ENCODE measurements at regions not wholly inside any gene's neighbourhood (a gene's known extent, or its start where the extent isn't known, plus 50 kb on each side); places are given as distances from the start of the nearest gene placed in this dataset.

DNA sequence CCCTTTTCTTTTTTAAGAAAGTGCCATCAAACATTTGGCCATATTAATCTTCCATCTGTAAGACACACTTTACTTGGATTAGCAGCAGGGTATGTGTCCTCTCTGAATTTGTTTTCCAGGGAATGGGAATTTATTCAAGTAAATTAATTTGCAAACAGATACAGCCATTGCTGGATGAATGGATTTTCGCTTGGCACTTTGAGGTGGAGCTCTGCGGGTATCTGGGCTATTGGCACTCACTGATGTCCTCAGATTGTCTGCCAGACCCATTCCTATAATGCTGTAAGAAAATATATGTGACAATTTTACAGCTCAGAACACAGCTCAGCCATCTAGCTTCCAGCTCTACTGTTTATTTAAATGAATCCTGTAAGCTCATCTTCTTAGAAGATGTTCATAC lies 201.2 kb upstream of the CDH20 start:
- intact Hi-C loops (cut with micrococcal nuclease; ENCODE audit: unreplicated experiment): no loop called here
- TF ChIP-seq, protein P1, sequence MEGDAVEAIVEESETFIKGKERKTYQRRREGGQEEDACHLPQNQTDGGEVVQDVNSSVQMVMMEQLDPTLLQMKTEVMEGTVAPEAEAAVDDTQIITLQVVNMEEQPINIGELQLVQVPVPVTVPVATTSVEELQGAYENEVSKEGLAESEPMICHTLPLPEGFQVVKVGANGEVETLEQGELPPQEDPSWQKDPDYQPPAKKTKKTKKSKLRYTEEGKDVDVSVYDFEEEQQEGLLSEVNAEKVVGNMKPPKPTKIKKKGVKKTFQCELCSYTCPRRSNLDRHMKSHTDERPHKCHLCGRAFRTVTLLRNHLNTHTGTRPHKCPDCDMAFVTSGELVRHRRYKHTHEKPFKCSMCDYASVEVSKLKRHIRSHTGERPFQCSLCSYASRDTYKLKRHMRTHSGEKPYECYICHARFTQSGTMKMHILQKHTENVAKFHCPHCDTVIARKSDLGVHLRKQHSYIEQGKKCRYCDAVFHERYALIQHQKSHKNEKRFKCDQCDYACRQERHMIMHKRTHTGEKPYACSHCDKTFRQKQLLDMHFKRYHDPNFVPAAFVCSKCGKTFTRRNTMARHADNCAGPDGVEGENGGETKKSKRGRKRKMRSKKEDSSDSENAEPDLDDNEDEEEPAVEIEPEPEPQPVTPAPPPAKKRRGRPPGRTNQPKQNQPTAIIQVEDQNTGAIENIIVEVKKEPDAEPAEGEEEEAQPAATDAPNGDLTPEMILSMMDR (conservative IDR thresholded peaks at IDR 0.05; ENCODE audit: low read length): no peak
- no peak for TF ChIP-seq EZH2phosphoT487 (IDR thresholded peaks at IDR 0.05; ENCODE audit: borderline replicate concordance, low read depth, low read length)
- Histone ChIP-seq H3K27ac (ENCODE audit: low read depth, low read length, poor library complexity, severe bottlenecking) (no peak overlapping the region), H4K20me1 (ENCODE audit: insufficient read depth, low read length) (no peaks in the 10 kb centered on the region), H3K9me2 (ENCODE audit: insufficient read depth, low read length) (no peaks in the 10 kb centered on the region), H3K9me3 (ENCODE audit: low read length) (no peaks in the 10 kb centered on the region), H3K4me3 (ENCODE audit: low read depth, low read length, poor library complexity, severe bottlenecking) (no peak overlapping the region), H3K79me2 (ENCODE audit: insufficient read depth, low read depth, low read length) (no peaks in the 10 kb centered on the region), H3K4me2 (ENCODE audit: low read length) (no peak overlapping the region), H3K4me1 (ENCODE audit: insufficient read depth, low read length, poor library complexity, severe bottlenecking) (no peaks in the 10 kb centered on the region), H3K36me3 (ENCODE audit: insufficient read depth, low read length) (no peaks in the 10 kb centered on the region), H2AFZ (ENCODE audit: low read length) (no peak overlapping the region)
- POLR2A ChIA-PET: no interaction called here
- no peak for DNase-seq (ENCODE audit: low spot score)
- CTCF ChIA-PET (ENCODE audit: unreplicated experiment): no interaction called here
- BruUV-seq (replicated peaks): no TSS peak

DNA sequence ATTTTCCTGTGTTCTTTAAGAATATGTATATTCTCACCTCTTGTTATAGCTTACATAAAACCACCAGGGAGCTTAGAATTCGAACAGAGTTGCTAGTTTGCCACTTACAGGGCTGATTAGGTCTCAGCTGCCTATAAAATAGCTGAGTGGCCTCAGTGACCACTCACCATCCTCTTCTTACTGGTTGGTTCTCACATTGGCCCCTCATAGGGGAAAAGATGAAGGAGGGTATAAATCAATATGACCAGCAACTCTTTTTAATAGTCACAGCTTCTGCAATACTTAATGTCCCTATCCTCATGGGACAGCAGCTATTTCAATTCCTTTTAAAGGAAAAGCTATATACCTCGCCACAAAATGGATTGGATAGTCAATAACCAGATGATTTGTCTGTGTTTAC lies 199.4 kb upstream of the CDH20 start:
- BruUV-seq (replicated peaks): no TSS peak
- Histone ChIP-seq H3K4me2 (ENCODE audit: low read length) (no peak overlapping the region), H4K20me1 (ENCODE audit: insufficient read depth, low read length) (no peaks in the 10 kb centered on the region), H3K4me3 (ENCODE audit: low read depth, low read length, poor library complexity, severe bottlenecking) (no peak overlapping the region), H3K36me3 (ENCODE audit: insufficient read depth, low read length) (no peaks in the 10 kb centered on the region), H3K27ac (ENCODE audit: low read depth, low read length, poor library complexity, severe bottlenecking) (no peak overlapping the region), H3K9me3 (ENCODE audit: low read length) (no peaks in the 10 kb centered on the region), H2AFZ (ENCODE audit: low read length) (no peak overlapping the region), H3K79me2 (ENCODE audit: insufficient read depth, low read depth, low read length) (no peaks in the 10 kb centered on the region), H3K4me1 (ENCODE audit: insufficient read depth, low read length, poor library complexity, severe bottlenecking) (no peaks in the 10 kb centered on the region), H3K9me2 (ENCODE audit: insufficient read depth, low read length) (no peaks in the 10 kb centered on the region)
- POLR2A ChIA-PET: no interaction called here
- DNase-seq (ENCODE audit: low spot score): no peak
- no peak for TF ChIP-seq EZH2phosphoT487 (IDR thresholded peaks at IDR 0.05; ENCODE audit: borderline replicate concordance, low read depth, low read length)
- TF ChIP-seq, protein P1 (conservative IDR thresholded peaks at IDR 0.05; ENCODE audit: low read length): no peak
- intact Hi-C loops (cut with micrococcal nuclease; ENCODE audit: unreplicated experiment): no loop called here
- CTCF ChIA-PET (ENCODE audit: unreplicated experiment): no interaction called here

DNA sequence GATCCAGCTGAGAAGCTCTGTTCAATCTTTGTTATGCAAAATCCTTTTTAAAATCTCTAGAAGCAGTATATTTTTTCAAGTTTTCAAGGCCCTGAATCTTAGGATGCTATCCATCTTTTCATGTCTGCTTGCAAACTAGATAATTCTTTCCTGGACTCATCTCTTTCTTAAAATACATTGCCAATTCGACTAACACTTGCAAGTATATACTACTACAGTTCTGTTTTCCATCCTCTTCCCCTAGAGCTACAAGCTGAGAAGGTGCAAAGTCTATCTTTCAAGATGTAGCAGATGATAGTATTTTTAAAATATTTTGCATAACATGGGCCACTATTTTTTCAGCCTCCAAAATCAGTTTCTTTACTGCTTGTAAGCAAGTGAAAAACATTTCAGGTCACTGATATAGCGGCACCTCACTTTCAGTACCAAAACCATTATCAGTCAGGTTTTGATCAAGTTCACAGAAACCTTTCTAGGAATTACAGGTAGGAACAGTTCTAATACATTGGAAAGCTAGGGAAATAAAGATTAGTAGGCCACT lies 196.4 kb upstream of the CDH20 start:
- H3K27ac ChIP-seq (ENCODE audit: low read depth, low read length, poor library complexity, severe bottlenecking): no peak overlapping the region
- no peak for DNase-seq (ENCODE audit: low spot score)
- no peaks in the 10 kb centered on the region for H3K9me3 ChIP-seq (ENCODE audit: low read length)
- H3K4me3 ChIP-seq (ENCODE audit: low read depth, low read length, poor library complexity, severe bottlenecking): no peak overlapping the region
- no peaks in the 10 kb centered on the region for H3K36me3 ChIP-seq (ENCODE audit: insufficient read depth, low read length)
- no TSS peak for BruUV-seq (replicated peaks)
- ChIA-PET CTCF (ENCODE audit: unreplicated experiment) (no interaction called here), POLR2A (no interaction called here)
- intact Hi-C loops (cut with micrococcal nuclease; ENCODE audit: unreplicated experiment): no loop called here
- TF ChIP-seq, protein P1 (conservative IDR thresholded peaks at IDR 0.05; ENCODE audit: low read length): no peak
- no peak for TF ChIP-seq EZH2phosphoT487 (IDR thresholded peaks at IDR 0.05; ENCODE audit: borderline replicate concordance, low read depth, low read length)
- no peaks in the 10 kb centered on the region for H3K4me1 ChIP-seq (ENCODE audit: insufficient read depth, low read length, poor library complexity, severe bottlenecking)
- no peaks in the 10 kb centered on the region for H3K9me2 ChIP-seq (ENCODE audit: insufficient read depth, low read length)
- no peaks in the 10 kb centered on the region for H3K79me2 ChIP-seq (ENCODE audit: insufficient read depth, low read depth, low read length)
- no peaks in the 10 kb centered on the region for H4K20me1 ChIP-seq (ENCODE audit: insufficient read depth, low read length)
- H3K4me2 ChIP-seq (ENCODE audit: low read length): no peak overlapping the region
- H2AFZ ChIP-seq (ENCODE audit: low read length): no peak overlapping the region

All from OCI-LY7 (cell line).